ENCODE measurements at regions not wholly inside any gene's neighbourhood (a gene's known extent, or its start where the extent isn't known, plus 50 kb on each side); places are given as distances from the start of the nearest gene placed in this dataset.
A peak's percentile ranks its signal among the peaks of the same experiment; 100 is the strongest.

GRCh38 chr4:147076728-147077127 lies 131.1 kb upstream of the TTC29 start:
- Histone ChIP-seq H3K9me3 (peaks cover 0 to 14% (median 0%) of the 10 kb centered on the region in 11 donors), H3K27me3 (no peaks in the 10 kb centered on the region), H3K4me1 (peaks cover 0 to 30% (median 20%) of the 10 kb centered on the region in 9 donors), H3K36me3 (no peaks in the 10 kb centered on the region), H3K4me3 (no peak overlapping the region), H3K27ac (no peak overlapping the region)
- ATAC-seq (peak in 1 of 8 donors; percentile 24), DNase-seq (no peak)
- intact Hi-C loops (cut with DNase I): loop anchor here in 1 of 10 donors (5.0 kb wide), 1 partner anchor 39 kb away; no protein-coding TSS in a partner anchor
- TF ChIP-seq CTCF (IDR thresholded peaks at IDR 0.05): no peak

- peak overlapping the region in 1 of 10 donors; percentile 13 for H3K27ac ChIP-seq
- H3K27me3 ChIP-seq: no peaks in the 10 kb centered on the region
- peaks cover 0 to 30% (median 20%) of the 10 kb centered on the region in 9 donors for H3K4me1 ChIP-seq
- DNase-seq (no peak), ATAC-seq (peak in 1 of 8 donors; percentile 32)
- peaks cover 0 to 3% (median 0%) of the 10 kb centered on the region in 11 donors for H3K9me3 ChIP-seq
- H3K4me3 ChIP-seq: no peak overlapping the region
- intact Hi-C loops (cut with DNase I): loop anchor here in 1 of 10 donors (5.0 kb wide), 1 partner anchor 41 kb away; no protein-coding TSS in a partner anchor
- no peaks in the 10 kb centered on the region for H3K36me3 ChIP-seq
- TF ChIP-seq CTCF (IDR thresholded peaks at IDR 0.05): no peak
Observed at GRCh38 chr4:147078362-147078761, 132.7 kb upstream of the TTC29 start.

- intact Hi-C loops (cut with DNase I): loop anchor here in 1 of 10 donors (5.0 kb wide), 1 partner anchor 42 kb away; no protein-coding TSS in a partner anchor
- H3K27ac ChIP-seq: peak overlapping the region in 7 of 10 donors; percentile 13 to 51 (median 27)
- WGBS, 2 donors: 15 to 20% methylated on average over 17 of the region's 17 CpGs
- ATAC-seq: peak; percentile 55 to 82 (median 70)
- no peaks in the 10 kb centered on the region for H3K27me3 ChIP-seq
- H3K4me1 ChIP-seq: peaks cover 0 to 30% (median 20%) of the 10 kb centered on the region in 9 donors
- no peaks in the 10 kb centered on the region for H3K36me3 ChIP-seq
- H3K9me3 ChIP-seq: peaks cover 0 to 3% (median 0%) of the 10 kb centered on the region in 11 donors
- TF ChIP-seq CTCF (IDR thresholded peaks at IDR 0.05): no peak
- peak; percentile 22 to 40 for DNase-seq
- H3K4me3 ChIP-seq: peak overlapping the region in 5 of 10 donors; percentile 24 to 40 (median 37)
Observed at GRCh38 chr4:147078875-147079658, 133.4 kb upstream of the TTC29 start.

- Histone ChIP-seq H3K36me3 (no peaks in the 10 kb centered on the region), H3K27me3 (no peaks in the 10 kb centered on the region), H3K4me1 (peaks cover 0 to 11% (median 5%) of the 10 kb centered on the region in 9 donors), H3K27ac (no peak overlapping the region), H3K9me3 (no peaks in the 10 kb centered on the region), H3K4me3 (no peak overlapping the region)
- no peak for TF ChIP-seq CTCF (IDR thresholded peaks at IDR 0.05)
- intact Hi-C loops (cut with DNase I): loop anchor here in 1 of 10 donors (10.0 kb wide), 1 partner anchor 850 kb away; no protein-coding TSS in a partner anchor
- ATAC-seq (no peak), DNase-seq (no peak)
- WGBS, 2 donors: 88 to 93% methylated on average over 1 of the region's 1 CpG
Observed at GRCh38 chr4:147084861-147085260, 139.2 kb upstream of the TTC29 start.

All from heart right ventricle (tissue), 16 donors.